ENCODE measurements at regions not wholly inside any gene's neighbourhood (a gene's known extent, or its start where the extent isn't known, plus 50 kb on each side); places are given as distances from the start of the nearest gene placed in this dataset.
A peak's percentile ranks its signal among the peaks of the same experiment; 100 is the strongest.
"Not testable (repeated sequence)": the region's sequence is repeated elsewhere in the genome, so short reads cannot be mapped to it uniquely, and the experiment has no call there.

DNA sequence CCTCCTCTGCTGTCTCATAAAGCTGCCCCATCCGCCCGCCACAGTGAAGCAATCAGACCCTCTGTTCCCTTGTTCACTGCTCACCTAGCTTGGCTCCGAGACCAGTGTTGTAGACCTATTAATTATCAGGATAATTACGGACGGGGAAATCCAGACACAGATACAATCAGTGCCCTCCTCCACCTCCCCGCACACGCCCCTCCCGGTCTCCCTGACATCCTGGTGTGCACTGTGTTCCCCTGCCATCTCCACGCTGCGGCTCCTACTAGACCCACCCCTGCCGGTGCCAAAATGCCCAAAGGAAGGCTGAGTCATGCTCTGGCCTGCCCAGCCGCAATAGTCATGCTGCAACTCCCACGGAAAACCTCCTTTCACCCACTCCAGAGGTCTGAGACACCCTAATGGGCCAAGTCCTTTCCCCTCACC, 277.3 kb upstream of the TLE3 start:
- TF ChIP-seq POLR2A (IDR thresholded peaks at IDR 0.05), result no peak
- TF ChIP-seq, protein P1, sequence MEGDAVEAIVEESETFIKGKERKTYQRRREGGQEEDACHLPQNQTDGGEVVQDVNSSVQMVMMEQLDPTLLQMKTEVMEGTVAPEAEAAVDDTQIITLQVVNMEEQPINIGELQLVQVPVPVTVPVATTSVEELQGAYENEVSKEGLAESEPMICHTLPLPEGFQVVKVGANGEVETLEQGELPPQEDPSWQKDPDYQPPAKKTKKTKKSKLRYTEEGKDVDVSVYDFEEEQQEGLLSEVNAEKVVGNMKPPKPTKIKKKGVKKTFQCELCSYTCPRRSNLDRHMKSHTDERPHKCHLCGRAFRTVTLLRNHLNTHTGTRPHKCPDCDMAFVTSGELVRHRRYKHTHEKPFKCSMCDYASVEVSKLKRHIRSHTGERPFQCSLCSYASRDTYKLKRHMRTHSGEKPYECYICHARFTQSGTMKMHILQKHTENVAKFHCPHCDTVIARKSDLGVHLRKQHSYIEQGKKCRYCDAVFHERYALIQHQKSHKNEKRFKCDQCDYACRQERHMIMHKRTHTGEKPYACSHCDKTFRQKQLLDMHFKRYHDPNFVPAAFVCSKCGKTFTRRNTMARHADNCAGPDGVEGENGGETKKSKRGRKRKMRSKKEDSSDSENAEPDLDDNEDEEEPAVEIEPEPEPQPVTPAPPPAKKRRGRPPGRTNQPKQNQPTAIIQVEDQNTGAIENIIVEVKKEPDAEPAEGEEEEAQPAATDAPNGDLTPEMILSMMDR (IDR thresholded peaks at IDR 0.05), result no peak
- TF ChIP-seq POLR2AphosphoS5 (IDR thresholded peaks at IDR 0.05), result peak; percentile 32 to 62 (median 39)
- H3K4me1 ChIP-seq, result peaks cover 9 to 23% of the 10 kb centered on the region in 2 donors
- DNase-seq (ENCODE audit: low spot score in 2 of 2), result peak; percentile 84 to 86
- peak overlapping the region in 1 of 3 donors; percentile 15 for H3K4me3 ChIP-seq
- intact Hi-C loops (cut with DNase I; ENCODE audit: low total_unique reads), result loop anchor here (10.0 kb wide), 1 partner anchor 90 kb away; no protein-coding TSS in a partner anchor
- peaks cover 0 to 3% of the 10 kb centered on the region in 2 donors for H3K27me3 ChIP-seq
- H3K27ac ChIP-seq, result peak overlapping the region; percentile 61 to 75
- no peaks in the 10 kb centered on the region for H3K36me3 ChIP-seq
- H3K9me3 ChIP-seq, result no peaks in the 10 kb centered on the region

DNA sequence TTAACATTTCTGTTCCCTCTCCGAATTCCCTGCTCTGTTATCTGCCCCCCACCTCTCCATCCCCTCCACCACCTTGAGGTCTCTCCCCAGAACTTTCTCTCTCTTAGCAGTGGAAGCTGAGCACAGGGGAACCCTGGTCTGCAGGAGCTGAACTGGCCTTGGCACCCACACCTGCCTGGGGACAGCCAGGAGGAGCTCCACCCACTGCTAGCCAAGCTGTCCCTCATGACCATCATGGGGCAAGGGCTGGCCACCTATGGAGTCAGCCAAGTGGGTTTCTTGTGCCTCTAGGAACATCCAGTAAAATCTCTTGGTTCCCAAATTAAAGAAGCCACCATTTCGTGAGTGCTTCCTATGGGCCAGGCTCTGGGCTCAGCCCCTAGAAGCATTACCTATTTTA, 276.4 kb upstream of the TLE3 start:
- Histone ChIP-seq H3K9me3 (no peaks in the 10 kb centered on the region), H3K4me1 (peaks cover 9 to 23% of the 10 kb centered on the region in 2 donors), H3K27ac (peak overlapping the region in 1 of 2 donors; percentile 19), H3K27me3 (peaks cover 0 to 3% of the 10 kb centered on the region in 2 donors), H3K36me3 (no peaks in the 10 kb centered on the region), H3K4me3 (no peak overlapping the region)
- TF ChIP-seq, protein P1 (IDR thresholded peaks at IDR 0.05), result no peak
- TF ChIP-seq POLR2AphosphoS5 (IDR thresholded peaks at IDR 0.05) (no peak), POLR2A (IDR thresholded peaks at IDR 0.05) (no peak)
- intact Hi-C loops (cut with DNase I; ENCODE audit: low total_unique reads), result loop anchor here (10.0 kb wide), 1 partner anchor 91 kb away; no protein-coding TSS in a partner anchor
- DNase-seq (ENCODE audit: low spot score in 2 of 2), result peak in 1 of 2 donors; percentile 11

DNA sequence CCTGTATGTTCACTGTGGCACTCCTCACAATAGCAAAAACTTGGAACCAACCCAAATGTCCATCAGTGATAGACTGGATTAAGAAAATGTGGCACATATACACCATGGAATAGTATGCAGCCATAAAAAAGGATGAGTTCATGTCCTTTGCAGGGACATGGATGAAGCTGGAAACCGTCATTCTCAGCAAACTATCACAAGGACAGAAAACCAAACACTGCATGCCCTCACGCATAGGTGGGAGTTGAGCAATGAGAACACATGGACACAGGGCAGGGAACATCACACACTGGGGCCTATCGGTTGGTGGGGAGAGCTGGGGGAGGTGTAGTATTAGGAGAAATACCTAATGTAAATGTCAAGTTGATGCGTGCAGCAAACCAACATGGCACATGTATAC, 275.7 kb upstream of the TLE3 start:
- DNase-seq (ENCODE audit: low spot score in 2 of 2); H3K4me3 ChIP-seq; H3K9me3 ChIP-seq; H3K36me3 ChIP-seq; H3K27ac ChIP-seq; H3K27me3 ChIP-seq: not testable (repeated sequence)
- intact Hi-C loops (cut with DNase I; ENCODE audit: low total_unique reads), result loop anchor here (10.0 kb wide), 1 partner anchor 91 kb away; no protein-coding TSS in a partner anchor
- peaks cover 9 to 23% of the 10 kb centered on the region in 2 donors for H3K4me1 ChIP-seq

DNA sequence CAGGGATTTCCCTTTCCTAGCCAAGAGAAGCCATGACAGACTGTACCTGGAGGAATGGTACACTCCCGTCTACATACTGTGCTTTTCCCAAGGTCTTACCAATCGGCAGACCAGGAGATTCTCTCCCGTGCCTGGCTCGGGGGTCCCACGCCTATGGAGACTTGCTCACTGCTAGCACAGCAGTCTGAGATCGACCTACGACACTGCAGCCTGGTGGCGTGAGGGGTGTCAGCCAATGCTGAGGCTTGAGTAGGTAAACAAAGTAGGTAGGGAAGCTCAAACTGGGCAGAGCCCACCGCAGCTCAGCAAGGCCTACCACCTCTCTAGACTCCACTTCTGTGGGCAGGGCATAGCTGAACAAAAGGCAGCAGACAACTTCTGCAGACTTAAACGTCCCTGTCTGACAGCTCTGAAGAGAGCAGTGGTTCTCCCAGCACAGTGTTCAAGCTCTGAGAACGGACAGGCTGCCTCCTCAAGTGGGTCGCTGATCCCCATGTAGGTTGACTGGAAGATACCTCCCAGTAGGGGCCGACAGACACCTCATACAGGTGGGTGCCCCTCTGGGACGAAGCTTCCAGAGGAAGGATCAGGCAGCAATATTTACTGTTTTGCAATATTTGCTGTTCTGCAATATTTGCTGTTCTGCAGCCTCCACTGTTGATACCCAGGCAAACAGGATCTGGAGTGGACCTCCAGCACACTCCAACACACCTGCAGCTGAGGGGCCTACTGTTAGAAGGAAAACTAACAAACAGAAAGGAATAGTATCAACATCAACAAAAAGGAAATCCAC, 270.4 kb upstream of the TLE3 start:
- intact Hi-C loops (cut with DNase I; ENCODE audit: low total_unique reads); H3K36me3 ChIP-seq; H3K27me3 ChIP-seq; H3K9me3 ChIP-seq; H3K4me1 ChIP-seq; H3K4me3 ChIP-seq; DNase-seq (ENCODE audit: low spot score in 2 of 2): not testable (repeated sequence)
- H3K27ac ChIP-seq, result peak overlapping the region in 1 of 2 donors; percentile 12

DNA sequence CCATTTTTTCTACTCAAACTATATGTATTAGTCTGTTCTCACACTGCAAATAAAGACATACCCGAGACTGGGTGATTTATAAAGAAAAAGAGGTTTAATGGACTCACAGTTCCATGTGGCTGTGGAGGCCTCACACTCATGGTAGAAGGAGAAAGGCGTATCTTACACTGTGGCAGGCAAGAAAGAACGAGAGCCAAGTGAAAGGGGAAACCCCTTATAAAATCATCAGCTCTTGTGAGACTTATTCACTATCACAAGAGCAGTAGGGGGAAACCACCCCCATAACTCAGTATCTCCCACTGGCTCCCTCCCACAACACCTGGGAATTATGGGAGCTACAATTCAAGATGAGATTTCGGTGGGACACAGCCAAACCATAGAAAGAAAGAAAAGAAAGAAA, 266.3 kb upstream of the TLE3 start:
- H3K9me3 ChIP-seq; intact Hi-C loops (cut with DNase I; ENCODE audit: low total_unique reads); H3K36me3 ChIP-seq; H3K27me3 ChIP-seq; H3K4me1 ChIP-seq; H3K27ac ChIP-seq; DNase-seq (ENCODE audit: low spot score in 2 of 2); H3K4me3 ChIP-seq: not testable (repeated sequence)

DNA sequence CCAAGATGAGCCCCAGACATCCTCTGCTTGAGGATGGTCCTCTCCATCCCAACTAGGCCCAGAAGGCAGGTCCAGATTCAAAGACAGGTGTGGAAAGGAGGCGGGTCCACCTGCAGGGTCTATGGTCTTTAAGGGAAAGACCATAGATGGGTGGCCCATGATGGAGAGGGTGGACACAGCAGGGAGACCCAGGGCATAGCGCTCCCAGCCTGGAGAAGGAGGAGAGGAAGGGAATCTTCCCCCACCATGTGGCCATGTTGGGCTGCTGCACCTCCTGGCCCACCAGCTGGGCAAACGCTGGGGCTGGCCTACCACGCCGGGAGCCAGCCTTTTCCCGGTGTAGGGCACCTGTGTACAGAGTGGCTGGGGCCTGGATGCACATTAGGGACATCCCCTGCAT, 265.2 kb upstream of the TLE3 start:
- Histone ChIP-seq H3K27ac (no peak overlapping the region), H3K9me3 (no peaks in the 10 kb centered on the region), H3K4me3 (no peak overlapping the region), H3K4me1 (no peaks in the 10 kb centered on the region), H3K36me3 (no peaks in the 10 kb centered on the region), H3K27me3 (no peaks in the 10 kb centered on the region)
- TF ChIP-seq POLR2A (IDR thresholded peaks at IDR 0.05) (no peak), POLR2AphosphoS5 (IDR thresholded peaks at IDR 0.05) (peak in 1 of 3 donors; percentile 11)
- TF ChIP-seq, protein P1 (IDR thresholded peaks at IDR 0.05), result peak in 2 of 3 donors; percentile 57 to 68
- DNase-seq (ENCODE audit: low spot score in 2 of 2), result peak in 1 of 2 donors; percentile 17
- intact Hi-C loops (cut with DNase I; ENCODE audit: low total_unique reads), result no loop called here
